ENCODE measurements at regions not wholly inside any gene's neighbourhood (a gene's known extent, or its start where the extent isn't known, plus 50 kb on each side); places are given as distances from the start of the nearest gene placed in this dataset.

DNA sequence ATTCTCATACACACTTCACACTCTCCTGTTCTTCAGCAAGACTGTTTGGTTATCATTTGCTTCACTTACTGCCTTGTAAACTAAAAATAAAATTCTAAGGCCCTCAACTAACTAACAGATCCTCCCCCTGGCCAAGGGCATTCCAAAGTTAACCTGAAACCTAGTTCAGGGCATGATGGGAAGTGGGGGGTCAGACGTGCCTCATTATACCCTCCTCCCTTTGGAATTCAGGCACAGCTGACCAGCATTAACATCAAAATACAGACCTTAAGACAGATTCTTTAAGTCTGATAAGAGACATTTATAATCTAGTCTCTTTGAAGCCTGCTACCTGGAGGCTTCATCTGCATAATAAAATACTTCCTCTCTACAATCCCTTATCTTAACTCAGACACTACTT is 221.0 kb downstream of the NOL4 start:
- Histone ChIP-seq H3K79me2 (replicated peaks; ENCODE audit: insufficient read depth, low read length) (no peaks in the 10 kb centered on the region), H4K20me1 (ENCODE audit: insufficient read depth) (no peaks in the 10 kb centered on the region), H2AFZ (ENCODE audit: low read depth, low read length) (no peak overlapping the region), H3K4me3 (ENCODE audit: low read length) (no peak overlapping the region), H3K4me2 (ENCODE audit: low read length) (no peak overlapping the region), H3K27me3 (ENCODE audit: insufficient read depth, low read depth, low read length) (no peaks in the 10 kb centered on the region), H3K9me2 (ENCODE audit: insufficient read depth, low read length) (no peaks in the 10 kb centered on the region), H3K9me3 (ENCODE audit: low read length) (no peaks in the 10 kb centered on the region), H3K36me3 (ENCODE audit: insufficient read depth, low read length) (no peaks in the 10 kb centered on the region), H3K27ac (ENCODE audit: low read length) (no peak overlapping the region), H3K9ac (ENCODE audit: low read length) (no peak overlapping the region), H3F3A (ENCODE audit: insufficient read depth, low read length, poor library complexity, severe bottlenecking) (no peaks in the 10 kb centered on the region)
- TF ChIP-seq, protein P1, sequence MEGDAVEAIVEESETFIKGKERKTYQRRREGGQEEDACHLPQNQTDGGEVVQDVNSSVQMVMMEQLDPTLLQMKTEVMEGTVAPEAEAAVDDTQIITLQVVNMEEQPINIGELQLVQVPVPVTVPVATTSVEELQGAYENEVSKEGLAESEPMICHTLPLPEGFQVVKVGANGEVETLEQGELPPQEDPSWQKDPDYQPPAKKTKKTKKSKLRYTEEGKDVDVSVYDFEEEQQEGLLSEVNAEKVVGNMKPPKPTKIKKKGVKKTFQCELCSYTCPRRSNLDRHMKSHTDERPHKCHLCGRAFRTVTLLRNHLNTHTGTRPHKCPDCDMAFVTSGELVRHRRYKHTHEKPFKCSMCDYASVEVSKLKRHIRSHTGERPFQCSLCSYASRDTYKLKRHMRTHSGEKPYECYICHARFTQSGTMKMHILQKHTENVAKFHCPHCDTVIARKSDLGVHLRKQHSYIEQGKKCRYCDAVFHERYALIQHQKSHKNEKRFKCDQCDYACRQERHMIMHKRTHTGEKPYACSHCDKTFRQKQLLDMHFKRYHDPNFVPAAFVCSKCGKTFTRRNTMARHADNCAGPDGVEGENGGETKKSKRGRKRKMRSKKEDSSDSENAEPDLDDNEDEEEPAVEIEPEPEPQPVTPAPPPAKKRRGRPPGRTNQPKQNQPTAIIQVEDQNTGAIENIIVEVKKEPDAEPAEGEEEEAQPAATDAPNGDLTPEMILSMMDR (IDR thresholded peaks at IDR 0.05; ENCODE audit: poor library complexity, severe bottlenecking), result no peak
- TF ChIP-seq SMC3 (conservative IDR thresholded peaks at IDR 0.05; ENCODE audit: poor library complexity) (no peak), RAD21 (conservative IDR thresholded peaks at IDR 0.05) (no peak), EP300 (conservative IDR thresholded peaks at IDR 0.05; ENCODE audit: poor library complexity, severe bottlenecking) (no peak), TAF1 (IDR thresholded peaks at IDR 0.05; ENCODE audit: low read depth) (no peak), MXI1 (conservative IDR thresholded peaks at IDR 0.05; ENCODE audit: poor library complexity, severe bottlenecking) (no peak), POLR2AphosphoS5 (IDR thresholded peaks at IDR 0.05) (no peak), EZH2 (IDR thresholded peaks at IDR 0.05; ENCODE audit: borderline replicate concordance, insufficient read depth, low read length, poor library complexity, severe bottlenecking) (no peak)
- TF ChIP-seq, protein P2, sequence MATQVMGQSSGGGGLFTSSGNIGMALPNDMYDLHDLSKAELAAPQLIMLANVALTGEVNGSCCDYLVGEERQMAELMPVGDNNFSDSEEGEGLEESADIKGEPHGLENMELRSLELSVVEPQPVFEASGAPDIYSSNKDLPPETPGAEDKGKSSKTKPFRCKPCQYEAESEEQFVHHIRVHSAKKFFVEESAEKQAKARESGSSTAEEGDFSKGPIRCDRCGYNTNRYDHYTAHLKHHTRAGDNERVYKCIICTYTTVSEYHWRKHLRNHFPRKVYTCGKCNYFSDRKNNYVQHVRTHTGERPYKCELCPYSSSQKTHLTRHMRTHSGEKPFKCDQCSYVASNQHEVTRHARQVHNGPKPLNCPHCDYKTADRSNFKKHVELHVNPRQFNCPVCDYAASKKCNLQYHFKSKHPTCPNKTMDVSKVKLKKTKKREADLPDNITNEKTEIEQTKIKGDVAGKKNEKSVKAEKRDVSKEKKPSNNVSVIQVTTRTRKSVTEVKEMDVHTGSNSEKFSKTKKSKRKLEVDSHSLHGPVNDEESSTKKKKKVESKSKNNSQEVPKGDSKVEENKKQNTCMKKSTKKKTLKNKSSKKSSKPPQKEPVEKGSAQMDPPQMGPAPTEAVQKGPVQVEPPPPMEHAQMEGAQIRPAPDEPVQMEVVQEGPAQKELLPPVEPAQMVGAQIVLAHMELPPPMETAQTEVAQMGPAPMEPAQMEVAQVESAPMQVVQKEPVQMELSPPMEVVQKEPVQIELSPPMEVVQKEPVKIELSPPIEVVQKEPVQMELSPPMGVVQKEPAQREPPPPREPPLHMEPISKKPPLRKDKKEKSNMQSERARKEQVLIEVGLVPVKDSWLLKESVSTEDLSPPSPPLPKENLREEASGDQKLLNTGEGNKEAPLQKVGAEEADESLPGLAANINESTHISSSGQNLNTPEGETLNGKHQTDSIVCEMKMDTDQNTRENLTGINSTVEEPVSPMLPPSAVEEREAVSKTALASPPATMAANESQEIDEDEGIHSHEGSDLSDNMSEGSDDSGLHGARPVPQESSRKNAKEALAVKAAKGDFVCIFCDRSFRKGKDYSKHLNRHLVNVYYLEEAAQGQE (IDR thresholded peaks at IDR 0.05; ENCODE audit: borderline replicate concordance), result no peak

DNA sequence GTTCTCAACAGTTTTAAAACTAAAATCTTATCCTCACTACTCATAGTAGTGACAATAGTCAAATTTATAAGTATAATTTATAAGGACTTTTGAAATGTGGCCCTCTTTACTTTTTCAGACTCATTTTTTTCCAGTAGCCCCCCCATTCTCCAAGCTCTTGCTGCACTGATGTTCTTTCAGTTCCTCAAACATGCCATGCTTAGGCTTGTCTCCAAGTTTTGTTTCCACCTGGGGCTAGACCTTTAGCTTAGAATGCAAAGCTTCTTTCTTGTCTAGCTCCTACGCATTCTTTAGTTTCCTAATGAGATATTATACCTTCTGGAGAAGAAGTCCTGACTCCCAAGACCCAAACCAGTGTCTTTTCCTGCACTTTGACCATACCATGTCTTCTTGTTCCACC is 222.6 kb downstream of the NOL4 start:
- no peaks in the 10 kb centered on the region for H3K9me2 ChIP-seq (ENCODE audit: insufficient read depth, low read length)
- no peak overlapping the region for H2AFZ ChIP-seq (ENCODE audit: low read depth, low read length)
- H3K36me3 ChIP-seq (ENCODE audit: insufficient read depth, low read length), result peaks cover 2% of the 10 kb centered on the region
- H3K27ac ChIP-seq (ENCODE audit: low read length), result no peak overlapping the region
- H4K20me1 ChIP-seq (ENCODE audit: insufficient read depth), result no peaks in the 10 kb centered on the region
- H3F3A ChIP-seq (ENCODE audit: insufficient read depth, low read length, poor library complexity, severe bottlenecking), result no peaks in the 10 kb centered on the region
- no peak overlapping the region for H3K4me3 ChIP-seq (ENCODE audit: low read length)
- H3K9ac ChIP-seq (ENCODE audit: low read length), result no peak overlapping the region
- H3K27me3 ChIP-seq (ENCODE audit: insufficient read depth, low read depth, low read length), result no peaks in the 10 kb centered on the region
- peaks cover under 1% of the 10 kb centered on the region for H3K9me3 ChIP-seq (ENCODE audit: low read length)
- TF ChIP-seq SMC3 (conservative IDR thresholded peaks at IDR 0.05; ENCODE audit: poor library complexity), result no peak
- no peak for TF ChIP-seq RAD21 (conservative IDR thresholded peaks at IDR 0.05)
- no peak for TF ChIP-seq POLR2AphosphoS5 (IDR thresholded peaks at IDR 0.05)
- no peak for TF ChIP-seq EP300 (conservative IDR thresholded peaks at IDR 0.05; ENCODE audit: poor library complexity, severe bottlenecking)
- TF ChIP-seq, protein P1 (IDR thresholded peaks at IDR 0.05; ENCODE audit: poor library complexity, severe bottlenecking), result no peak
- TF ChIP-seq, protein P2 (IDR thresholded peaks at IDR 0.05; ENCODE audit: borderline replicate concordance), result no peak
- no peak for TF ChIP-seq TAF1 (IDR thresholded peaks at IDR 0.05; ENCODE audit: low read depth)
- no peak for TF ChIP-seq MXI1 (conservative IDR thresholded peaks at IDR 0.05; ENCODE audit: poor library complexity, severe bottlenecking)
- no peak for TF ChIP-seq EZH2 (IDR thresholded peaks at IDR 0.05; ENCODE audit: borderline replicate concordance, insufficient read depth, low read length, poor library complexity, severe bottlenecking)
- no peaks in the 10 kb centered on the region for H3K79me2 ChIP-seq (replicated peaks; ENCODE audit: insufficient read depth, low read length)
- no peak overlapping the region for H3K4me2 ChIP-seq (ENCODE audit: low read length)

Data from neural cell (in vitro differentiated cells).